HL-60 (cell line): ENCODE measurements at regions not wholly inside any gene's neighbourhood (a gene's known extent, or its start where the extent isn't known, plus 50 kb on each side); places are given as distances from the start of the nearest gene placed in this dataset.

Experiments
- DNase-seq, 2 experiments: peaks; one replicate each; pipeline ENCODE4 v3.0.0-alpha.2; 2010 to 2020; ENCODE audit warnings: low read depth in 1 of 2, low spot score in 1 of 2
- H3K27ac ChIP-seq: fragments of 250-450 bp; sonication (Bioruptor Pico); replicated peaks from 2 replicates; pipeline ENCODE4 v1.5.1; 2020; ENCODE audit warnings: mild to moderate bottlenecking, moderate library complexity
- H3K27me3 ChIP-seq: fragments of 250-450 bp; sonication (Bioruptor Pico); 2 replicates; pipeline ENCODE4 v1.5.1; 2021; ENCODE audit warnings: mild to moderate bottlenecking, moderate library complexity; ENCODE audit not compliant: insufficient read depth, poor library complexity, severe bottlenecking
- H3K4me3 ChIP-seq: replicated peaks from 2 replicates; pipeline ENCODE4 v1.5.1; 2011; ENCODE audit warnings: mild to moderate bottlenecking, control low read depth, low read length; ENCODE audit not compliant: insufficient read depth
- CTCF ChIP-seq: IDR thresholded peaks from one replicate; pipeline ENCODE4 v1.5.1; 2011; ENCODE audit warnings: low read length, control low read depth, inconsistent platforms; ENCODE audit not compliant: insufficient read depth
- GABPA ChIP-seq: IDR thresholded peaks from 2 replicates; pipeline ENCODE4 v1.6.1; 2012; ENCODE audit warnings: low read depth
- POLR2AphosphoS5 ChIP-seq: IDR thresholded peaks from 2 replicates; pipeline ENCODE4 v1.6.1; 2012; ENCODE audit warnings: low read depth
- SPI1 ChIP-seq: IDR thresholded peaks from 2 replicates; pipeline ENCODE4 v1.6.1; 2012; ENCODE audit warnings: low read depth, mild to moderate bottlenecking, borderline replicate concordance
- TF ChIP-seq, protein P1 (sequence below): IDR thresholded peaks from 2 replicates; pipeline ENCODE4 v1.6.1; 2012; ENCODE audit warnings: low read depth; ENCODE audit not compliant: insufficient replicate concordance

DNA sequence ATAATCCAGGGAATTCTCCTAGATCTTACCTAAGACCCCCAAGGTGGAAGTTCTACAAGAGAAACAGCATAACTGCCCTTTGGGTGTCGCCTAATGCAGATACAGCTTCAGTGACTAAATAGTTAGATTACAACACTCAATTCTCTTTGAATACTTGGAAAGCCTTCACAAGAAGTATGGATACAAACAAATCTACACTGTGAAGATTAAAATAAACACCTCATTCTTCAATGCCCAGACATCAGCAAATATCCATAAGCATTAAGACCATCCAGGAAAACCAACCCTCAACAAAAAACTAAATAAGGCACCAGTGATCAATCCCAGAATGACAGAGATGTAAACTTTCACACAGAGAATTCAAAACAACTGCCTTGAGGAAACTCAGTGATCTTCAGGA lies 963.2 kb downstream of the PLOD2 start:
- H3K27me3 ChIP-seq = no peaks in the 10 kb centered on the region
- no peak for DNase-seq
- no peak overlapping the region for H3K27ac ChIP-seq
- TF ChIP-seq GABPA (no peak), SPI1 (no peak), POLR2AphosphoS5 (no peak), CTCF (no peak)
- TF ChIP-seq, protein P1, sequence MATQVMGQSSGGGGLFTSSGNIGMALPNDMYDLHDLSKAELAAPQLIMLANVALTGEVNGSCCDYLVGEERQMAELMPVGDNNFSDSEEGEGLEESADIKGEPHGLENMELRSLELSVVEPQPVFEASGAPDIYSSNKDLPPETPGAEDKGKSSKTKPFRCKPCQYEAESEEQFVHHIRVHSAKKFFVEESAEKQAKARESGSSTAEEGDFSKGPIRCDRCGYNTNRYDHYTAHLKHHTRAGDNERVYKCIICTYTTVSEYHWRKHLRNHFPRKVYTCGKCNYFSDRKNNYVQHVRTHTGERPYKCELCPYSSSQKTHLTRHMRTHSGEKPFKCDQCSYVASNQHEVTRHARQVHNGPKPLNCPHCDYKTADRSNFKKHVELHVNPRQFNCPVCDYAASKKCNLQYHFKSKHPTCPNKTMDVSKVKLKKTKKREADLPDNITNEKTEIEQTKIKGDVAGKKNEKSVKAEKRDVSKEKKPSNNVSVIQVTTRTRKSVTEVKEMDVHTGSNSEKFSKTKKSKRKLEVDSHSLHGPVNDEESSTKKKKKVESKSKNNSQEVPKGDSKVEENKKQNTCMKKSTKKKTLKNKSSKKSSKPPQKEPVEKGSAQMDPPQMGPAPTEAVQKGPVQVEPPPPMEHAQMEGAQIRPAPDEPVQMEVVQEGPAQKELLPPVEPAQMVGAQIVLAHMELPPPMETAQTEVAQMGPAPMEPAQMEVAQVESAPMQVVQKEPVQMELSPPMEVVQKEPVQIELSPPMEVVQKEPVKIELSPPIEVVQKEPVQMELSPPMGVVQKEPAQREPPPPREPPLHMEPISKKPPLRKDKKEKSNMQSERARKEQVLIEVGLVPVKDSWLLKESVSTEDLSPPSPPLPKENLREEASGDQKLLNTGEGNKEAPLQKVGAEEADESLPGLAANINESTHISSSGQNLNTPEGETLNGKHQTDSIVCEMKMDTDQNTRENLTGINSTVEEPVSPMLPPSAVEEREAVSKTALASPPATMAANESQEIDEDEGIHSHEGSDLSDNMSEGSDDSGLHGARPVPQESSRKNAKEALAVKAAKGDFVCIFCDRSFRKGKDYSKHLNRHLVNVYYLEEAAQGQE = no peak
- H3K4me3 ChIP-seq = no peak overlapping the region

DNA sequence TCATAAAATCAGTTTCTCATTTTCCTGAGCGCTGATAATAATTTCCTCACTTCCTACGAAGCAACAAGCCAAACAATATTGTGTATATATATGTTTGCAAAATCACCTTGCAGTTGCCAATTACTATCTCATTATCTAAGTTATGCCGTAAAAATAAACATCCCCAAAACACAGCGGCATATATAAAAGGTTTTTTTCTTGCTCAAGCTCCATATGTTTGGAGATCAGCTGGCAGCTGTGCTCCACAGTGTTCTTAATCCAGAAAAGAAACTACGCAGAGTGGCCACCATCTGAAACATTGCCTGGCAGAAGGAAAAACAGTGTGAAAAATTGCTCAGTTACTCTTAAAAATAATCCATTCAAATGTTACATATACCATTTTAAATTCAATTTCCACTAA lies 951.4 kb downstream of the PLOD2 start:
- no peak for DNase-seq
- Histone ChIP-seq H3K4me3 (no peak overlapping the region), H3K27ac (no peak overlapping the region), H3K27me3 (no peaks in the 10 kb centered on the region)
- no peak for TF ChIP-seq POLR2AphosphoS5
- no peak for TF ChIP-seq CTCF
- no peak for TF ChIP-seq GABPA

DNA sequence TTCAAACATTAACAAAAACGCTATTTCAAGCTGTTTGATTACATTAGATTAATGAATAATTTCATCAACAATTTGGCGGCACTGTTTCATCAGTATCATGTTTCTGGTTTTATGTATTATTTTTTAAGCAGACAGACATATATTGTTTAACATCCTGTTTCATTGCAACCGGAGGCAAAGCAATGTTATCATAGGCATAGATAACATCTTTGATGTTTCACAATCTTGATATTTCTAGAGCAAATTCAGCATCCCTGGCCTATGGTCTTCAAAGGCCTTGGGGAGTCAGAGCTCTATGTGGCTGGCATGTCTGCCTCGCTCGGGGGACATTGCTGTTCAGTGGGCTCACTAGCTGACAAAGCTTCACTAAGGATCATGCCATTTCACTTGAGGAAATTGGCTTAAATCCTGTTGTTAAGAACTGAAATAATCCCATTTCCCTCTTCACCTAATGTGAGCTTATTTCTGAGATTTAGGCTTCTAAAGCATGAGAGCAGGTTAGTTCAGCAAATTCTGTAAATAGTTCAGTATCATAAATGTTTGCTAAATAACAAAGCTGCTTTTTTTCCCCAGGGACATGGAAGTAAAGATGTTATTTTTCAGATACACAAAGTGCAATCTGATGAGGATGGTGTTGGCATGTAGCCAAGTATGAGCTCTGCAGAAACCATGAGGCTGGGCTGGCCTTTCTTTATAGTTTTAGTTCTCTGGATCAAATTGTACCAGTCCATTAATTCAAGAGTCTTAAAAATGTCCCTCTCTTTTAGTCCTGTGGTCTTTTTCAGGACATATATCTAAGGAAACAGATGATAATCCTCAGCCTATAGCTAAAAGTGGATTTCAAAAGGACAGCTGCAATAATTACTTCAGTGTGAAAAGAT lies 941.4 kb downstream of the PLOD2 start:
- no peak for TF ChIP-seq CTCF
- TF ChIP-seq GABPA = no peak
- TF ChIP-seq POLR2AphosphoS5 = no peak
- Histone ChIP-seq H3K27me3 (no peaks in the 10 kb centered on the region), H3K4me3 (no peak overlapping the region), H3K27ac (no peak overlapping the region)
- DNase-seq = no peak

GRCh38 chr3:145224886-145225285 lies 936.1 kb downstream of the PLOD2 start:
- H3K27ac ChIP-seq = no peak overlapping the region
- TF ChIP-seq GABPA (no peak), SPI1 (no peak), CTCF (no peak)
- TF ChIP-seq, protein P1 = no peak
- DNase-seq = no peak
- H3K27me3 ChIP-seq = no peaks in the 10 kb centered on the region
- no peak overlapping the region for H3K4me3 ChIP-seq
